Suprapubic skin (tissue), 3 donors: ENCODE measurements at regions not wholly inside any gene's neighbourhood (a gene's known extent, or its start where the extent isn't known, plus 50 kb on each side); places are given as distances from the start of the nearest gene placed in this dataset.

Source experiments
- EP300 ChIP-seq: sonication (generic); formaldehyde crosslinking; IDR thresholded peaks from one replicate; pipeline ENCODE4 v1.6.1; 2017; ENCODE audit warnings: antibody characterized with exemption
- POLR2A ChIP-seq, 2 donors: fragments of 450-650 bp; IDR thresholded peaks; one replicate each; pipeline ENCODE4 v1.6.1; 2017; ENCODE audit warnings: antibody characterized with exemption in 2 of 2, mild to moderate bottlenecking in 2 of 2, moderate library complexity in 2 of 2
- TF ChIP-seq, protein P1 (sequence below), 2 donors: fragments of 200-600 bp in 1 of 2; fragments of 450-650 bp in 1 of 2; sonication (generic) in 1 of 2; IDR thresholded peaks; one replicate each; pipeline ENCODE4 v1.5.1; 2016 to 2019; ENCODE audit warnings: antibody characterized with exemption in 2 of 2, mild to moderate bottlenecking in 1 of 2, moderate library complexity in 1 of 2

DNA sequence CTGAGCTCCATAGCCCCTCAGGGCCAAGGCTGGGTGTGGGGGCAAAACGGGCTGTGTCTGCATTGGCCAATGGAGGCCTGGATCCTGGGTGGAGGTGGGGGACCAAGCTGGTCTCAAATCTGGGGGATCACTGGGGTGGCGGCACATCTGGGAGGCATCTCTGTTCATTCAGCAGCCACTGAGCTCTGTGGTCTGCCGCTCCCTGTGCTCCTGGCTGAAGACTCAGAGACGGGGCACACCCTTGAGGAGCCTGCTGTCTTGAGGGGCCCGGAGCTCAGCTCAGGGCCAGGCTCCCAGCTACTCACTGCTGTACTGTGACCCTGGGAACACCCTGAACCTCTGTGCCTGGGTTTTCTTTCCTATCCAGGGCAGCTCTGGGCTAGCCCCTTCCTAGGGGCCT, 90.3 kb upstream of the WNT4 start:
- TF ChIP-seq, protein P1, sequence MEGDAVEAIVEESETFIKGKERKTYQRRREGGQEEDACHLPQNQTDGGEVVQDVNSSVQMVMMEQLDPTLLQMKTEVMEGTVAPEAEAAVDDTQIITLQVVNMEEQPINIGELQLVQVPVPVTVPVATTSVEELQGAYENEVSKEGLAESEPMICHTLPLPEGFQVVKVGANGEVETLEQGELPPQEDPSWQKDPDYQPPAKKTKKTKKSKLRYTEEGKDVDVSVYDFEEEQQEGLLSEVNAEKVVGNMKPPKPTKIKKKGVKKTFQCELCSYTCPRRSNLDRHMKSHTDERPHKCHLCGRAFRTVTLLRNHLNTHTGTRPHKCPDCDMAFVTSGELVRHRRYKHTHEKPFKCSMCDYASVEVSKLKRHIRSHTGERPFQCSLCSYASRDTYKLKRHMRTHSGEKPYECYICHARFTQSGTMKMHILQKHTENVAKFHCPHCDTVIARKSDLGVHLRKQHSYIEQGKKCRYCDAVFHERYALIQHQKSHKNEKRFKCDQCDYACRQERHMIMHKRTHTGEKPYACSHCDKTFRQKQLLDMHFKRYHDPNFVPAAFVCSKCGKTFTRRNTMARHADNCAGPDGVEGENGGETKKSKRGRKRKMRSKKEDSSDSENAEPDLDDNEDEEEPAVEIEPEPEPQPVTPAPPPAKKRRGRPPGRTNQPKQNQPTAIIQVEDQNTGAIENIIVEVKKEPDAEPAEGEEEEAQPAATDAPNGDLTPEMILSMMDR (IDR thresholded peaks at IDR 0.05), result no peak
- TF ChIP-seq POLR2A (IDR thresholded peaks at IDR 0.05) (no peak), EP300 (no peak)
